ENCODE measurements at regions not wholly inside any gene's neighbourhood (a gene's known extent, or its start where the extent isn't known, plus 50 kb on each side); places are given as distances from the start of the nearest gene placed in this dataset.

- Mint-ChIP-seq H3K27ac (no peak overlapping the region), H3K4me3 (no peak overlapping the region), H3K9me3 (no peaks in the 10 kb centered on the region), H3K36me3 (ENCODE audit: low read depth) (no peaks in the 10 kb centered on the region), H3K27me3 (no peaks in the 10 kb centered on the region), H3K4me1 (no peaks in the 10 kb centered on the region)
- intact Hi-C loops (cut with micrococcal nuclease): no loop called here
- DNase-seq: no peak
These were observed 246.6 kb upstream of the BTBD3 start for GRCh38 chr20:11671015-11671511.

DNA sequence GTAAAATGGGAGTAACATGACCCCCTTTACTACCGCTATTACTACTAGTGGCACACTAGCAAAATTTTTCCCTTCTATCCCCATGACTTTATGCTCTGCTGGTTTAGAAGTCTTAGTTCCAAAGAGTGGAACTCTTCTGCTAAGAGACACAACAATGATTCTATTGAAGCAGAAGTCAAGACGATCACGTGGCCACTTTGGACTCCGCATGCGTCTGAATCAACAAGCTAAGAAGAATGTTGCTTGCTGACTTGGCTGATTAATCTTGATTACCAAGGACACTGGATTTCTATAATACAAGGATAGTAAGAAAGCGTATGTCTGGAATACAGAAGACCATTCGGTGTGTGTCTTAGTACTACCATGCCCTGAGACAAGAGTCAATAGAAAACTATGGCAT, 244.7 kb upstream of the BTBD3 start:
- intact Hi-C loops (cut with micrococcal nuclease): no loop called here
- H3K27me3 Mint-ChIP-seq: no peaks in the 10 kb centered on the region
- no peak overlapping the region for H3K4me3 Mint-ChIP-seq
- DNase-seq: no peak
- H3K4me1 Mint-ChIP-seq: no peaks in the 10 kb centered on the region
- no peak overlapping the region for H3K27ac Mint-ChIP-seq
- no peaks in the 10 kb centered on the region for H3K36me3 Mint-ChIP-seq (ENCODE audit: low read depth)
- H3K9me3 Mint-ChIP-seq: no peaks in the 10 kb centered on the region

DNA sequence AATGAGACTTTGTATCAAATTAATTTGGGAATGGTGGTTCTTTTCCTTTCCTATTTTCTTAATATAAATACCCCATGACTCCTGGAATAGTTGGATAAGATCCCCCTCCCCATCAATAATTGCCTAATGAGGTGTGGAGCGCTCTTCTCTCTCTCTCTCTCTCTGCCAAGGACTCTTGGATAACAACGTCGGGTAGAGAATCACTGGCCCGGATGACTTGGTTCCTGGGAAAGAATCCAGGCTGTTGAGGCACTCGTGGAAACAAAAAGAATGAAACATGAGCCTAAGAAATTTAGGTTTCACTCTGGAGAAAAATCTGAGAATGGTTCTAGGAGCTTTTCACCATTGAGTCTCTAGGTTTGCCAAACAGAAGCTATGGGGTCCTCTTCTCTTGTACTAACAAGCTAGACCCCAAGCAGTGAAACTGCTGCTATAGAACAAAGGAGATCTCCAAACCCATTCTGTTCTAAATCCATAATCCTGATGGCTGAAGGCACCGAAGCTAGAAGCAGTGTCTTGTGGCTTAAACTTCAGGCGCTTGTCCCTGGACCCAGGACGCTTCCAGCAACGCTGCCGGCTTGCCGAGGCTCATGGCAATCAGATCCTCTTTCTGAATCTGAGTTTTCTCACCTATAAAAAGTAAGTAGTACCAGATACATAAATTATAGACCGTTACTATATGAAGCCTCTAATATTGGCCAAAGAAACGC, 241.6 kb upstream of the BTBD3 start:
- no peak for DNase-seq
- Mint-ChIP-seq H3K27ac (no peak overlapping the region), H3K27me3 (no peaks in the 10 kb centered on the region), H3K9me3 (no peaks in the 10 kb centered on the region), H3K4me3 (no peak overlapping the region), H3K4me1 (no peaks in the 10 kb centered on the region), H3K36me3 (ENCODE audit: low read depth) (no peaks in the 10 kb centered on the region)
- intact Hi-C loops (cut with micrococcal nuclease): loop anchor here (5.0 kb wide), 1 partner anchor 1431 kb away; no protein-coding TSS in a partner anchor

DNA sequence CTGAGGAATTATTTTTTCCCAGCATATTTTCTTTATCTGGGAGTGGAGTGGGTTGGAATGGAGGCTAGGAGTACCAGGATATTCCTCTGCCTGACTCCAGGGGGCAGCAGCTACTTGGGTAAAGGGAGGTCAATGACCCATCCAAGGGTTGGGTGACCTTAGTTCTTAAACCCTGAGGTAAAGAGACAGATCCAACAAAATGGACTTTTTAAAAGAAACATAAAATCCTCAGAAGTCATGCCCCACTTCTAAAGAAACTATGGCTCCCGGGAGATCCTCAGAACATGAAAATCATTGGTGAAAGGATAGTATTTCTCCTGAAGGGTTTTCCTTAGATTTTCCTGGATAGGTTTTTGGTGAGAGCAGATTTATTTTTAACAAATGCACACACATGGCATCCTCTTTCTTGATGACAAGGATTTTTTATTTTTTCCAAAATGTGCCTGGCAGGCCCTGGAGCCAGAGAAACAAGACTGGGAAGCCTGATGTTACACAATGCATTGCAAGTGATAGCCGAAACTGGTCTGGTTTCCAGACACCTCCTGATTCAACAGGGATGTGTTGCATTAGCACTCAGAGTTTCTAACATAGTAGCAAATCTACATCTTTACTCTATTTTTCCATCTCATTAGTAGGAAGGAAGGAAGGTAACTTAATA, 240.9 kb upstream of the BTBD3 start:
- Mint-ChIP-seq H3K36me3 (ENCODE audit: low read depth) (no peaks in the 10 kb centered on the region), H3K4me1 (no peaks in the 10 kb centered on the region), H3K27me3 (no peaks in the 10 kb centered on the region), H3K27ac (no peak overlapping the region), H3K9me3 (no peaks in the 10 kb centered on the region), H3K4me3 (no peak overlapping the region)
- intact Hi-C loops (cut with micrococcal nuclease): loop anchor here (5.0 kb wide), 1 partner anchor 1431 kb away; no protein-coding TSS in a partner anchor
- peak; percentile 58 for DNase-seq

GRCh38 chr20:11677428-11677827, 240.3 kb upstream of the BTBD3 start:
- H3K9me3 Mint-ChIP-seq: no peaks in the 10 kb centered on the region
- intact Hi-C loops (cut with micrococcal nuclease): loop anchor here (5.0 kb wide), 1 partner anchor 1430 kb away; no protein-coding TSS in a partner anchor
- no peaks in the 10 kb centered on the region for H3K27me3 Mint-ChIP-seq
- no peak for DNase-seq
- H3K27ac Mint-ChIP-seq: no peak overlapping the region
- no peaks in the 10 kb centered on the region for H3K36me3 Mint-ChIP-seq (ENCODE audit: low read depth)
- no peak overlapping the region for H3K4me3 Mint-ChIP-seq
- H3K4me1 Mint-ChIP-seq: no peaks in the 10 kb centered on the region

DNA sequence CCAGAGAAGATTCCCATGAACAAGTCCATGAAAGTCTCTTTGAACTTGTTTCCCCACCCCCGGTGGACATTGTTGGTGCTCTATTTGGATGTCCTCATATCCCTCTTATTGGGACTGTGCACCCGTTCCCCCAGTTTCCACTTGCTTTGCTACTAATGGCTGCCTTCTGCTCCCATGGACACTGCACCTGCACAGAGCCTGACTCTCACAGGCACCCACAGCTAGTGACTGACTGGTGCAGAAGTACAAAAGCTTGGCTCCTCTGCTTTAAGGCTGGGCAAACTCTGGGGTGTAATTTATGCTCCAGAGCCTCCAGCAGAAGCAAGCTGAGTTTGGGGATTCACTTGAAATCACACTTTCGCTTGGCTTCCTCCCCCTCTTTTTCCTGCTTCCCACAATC, 239.9 kb upstream of the BTBD3 start:
- Mint-ChIP-seq H3K4me1 (no peaks in the 10 kb centered on the region), H3K27ac (no peak overlapping the region), H3K36me3 (ENCODE audit: low read depth) (no peaks in the 10 kb centered on the region), H3K9me3 (no peaks in the 10 kb centered on the region), H3K4me3 (no peak overlapping the region), H3K27me3 (no peaks in the 10 kb centered on the region)
- DNase-seq: no peak
- intact Hi-C loops (cut with micrococcal nuclease): loop anchor here (5.0 kb wide), 1 partner anchor 1429 kb away; no protein-coding TSS in a partner anchor

- no peak overlapping the region for H3K27ac Mint-ChIP-seq
- H3K27me3 Mint-ChIP-seq: peaks cover 2% of the 10 kb centered on the region
- no peaks in the 10 kb centered on the region for H3K9me3 Mint-ChIP-seq
- no peaks in the 10 kb centered on the region for H3K4me1 Mint-ChIP-seq
- no peaks in the 10 kb centered on the region for H3K36me3 Mint-ChIP-seq (ENCODE audit: low read depth)
- no peak for DNase-seq
- intact Hi-C loops (cut with micrococcal nuclease): no loop called here
- no peak overlapping the region for H3K4me3 Mint-ChIP-seq
These were observed 235.4 kb upstream of the BTBD3 start for GRCh38 chr20:11682285-11682684.

GRCh38 chr20:11686195-11686594, 231.5 kb upstream of the BTBD3 start:
- Mint-ChIP-seq H3K27ac (no peak overlapping the region), H3K4me1 (no peaks in the 10 kb centered on the region), H3K27me3 (peaks cover 3% of the 10 kb centered on the region), H3K9me3 (no peaks in the 10 kb centered on the region), H3K36me3 (ENCODE audit: low read depth) (no peaks in the 10 kb centered on the region), H3K4me3 (no peak overlapping the region)
- intact Hi-C loops (cut with micrococcal nuclease): no loop called here
- DNase-seq: no peak

DNA sequence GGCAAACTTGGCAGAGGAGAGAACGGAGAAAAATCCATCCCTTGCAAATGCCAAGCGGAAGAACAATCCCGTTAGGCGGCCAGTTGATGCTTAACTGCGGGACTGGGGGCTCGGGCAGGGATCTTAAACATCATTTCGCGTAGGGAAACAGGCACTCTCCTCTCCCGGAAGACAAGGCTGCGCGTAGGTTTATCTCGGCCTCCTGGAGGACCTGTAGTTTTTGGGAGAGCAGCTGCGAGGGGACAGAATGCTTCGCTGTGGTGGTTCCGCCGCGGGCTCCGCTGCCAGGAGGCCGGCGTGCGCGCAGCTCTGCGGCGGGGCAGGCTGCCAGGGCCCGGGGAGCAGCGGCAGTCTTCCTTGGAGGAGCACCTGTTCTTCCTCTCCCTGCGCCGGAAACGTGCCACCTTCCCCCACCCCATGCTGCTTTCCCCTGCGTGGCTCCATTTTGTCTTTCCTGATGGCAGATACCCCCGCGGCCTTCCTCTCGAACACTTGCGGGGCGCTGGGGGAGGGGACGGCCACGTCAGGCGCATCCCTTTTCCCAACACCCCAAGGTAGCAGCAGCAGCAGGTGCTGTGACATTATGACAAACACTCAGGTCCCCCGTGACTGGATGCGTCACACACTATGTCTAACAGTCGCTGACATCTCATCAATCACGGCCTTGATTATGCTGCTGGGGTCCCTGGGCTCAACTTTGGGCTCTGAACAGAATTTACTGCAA, 230.7 kb upstream of the BTBD3 start:
- Mint-ChIP-seq H3K27ac (no peak overlapping the region), H3K27me3 (peaks cover 3% of the 10 kb centered on the region), H3K4me3 (no peak overlapping the region), H3K4me1 (no peaks in the 10 kb centered on the region), H3K36me3 (ENCODE audit: low read depth) (no peaks in the 10 kb centered on the region), H3K9me3 (no peaks in the 10 kb centered on the region)
- DNase-seq: no peak
- intact Hi-C loops (cut with micrococcal nuclease): no loop called here

- no peak overlapping the region for H3K4me3 Mint-ChIP-seq
- H3K27ac Mint-ChIP-seq: no peak overlapping the region
- no peaks in the 10 kb centered on the region for H3K9me3 Mint-ChIP-seq
- H3K27me3 Mint-ChIP-seq: peaks cover 3% of the 10 kb centered on the region
- no peaks in the 10 kb centered on the region for H3K36me3 Mint-ChIP-seq (ENCODE audit: low read depth)
- intact Hi-C loops (cut with micrococcal nuclease): no loop called here
- DNase-seq: no peak
- no peaks in the 10 kb centered on the region for H3K4me1 Mint-ChIP-seq
These were observed 230.0 kb upstream of the BTBD3 start for GRCh38 chr20:11687546-11688292.

DNA sequence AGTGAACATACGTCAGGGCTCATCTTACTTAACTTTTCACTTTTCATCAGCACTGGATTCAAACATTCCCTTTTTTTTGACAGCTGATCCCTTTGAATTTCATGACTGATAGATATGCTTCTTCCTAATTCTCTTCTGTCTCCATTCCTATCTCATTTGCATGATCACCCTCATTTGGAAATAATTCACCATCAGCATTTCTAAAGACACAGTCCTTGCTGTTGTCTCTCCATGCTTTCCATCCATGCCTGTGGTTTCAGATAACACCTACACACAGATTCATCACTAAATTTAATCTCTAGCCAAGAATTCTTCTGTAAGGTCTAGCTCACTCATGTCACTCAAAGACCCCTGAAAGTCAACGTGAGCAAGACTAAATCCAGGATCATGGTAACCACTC, 228.4 kb upstream of the BTBD3 start:
- Mint-ChIP-seq H3K4me1 (no peaks in the 10 kb centered on the region), H3K27me3 (peaks cover 3% of the 10 kb centered on the region), H3K4me3 (no peak overlapping the region), H3K36me3 (ENCODE audit: low read depth) (no peaks in the 10 kb centered on the region), H3K9me3 (no peaks in the 10 kb centered on the region), H3K27ac (no peak overlapping the region)
- intact Hi-C loops (cut with micrococcal nuclease): no loop called here
- no peak for DNase-seq

DNA sequence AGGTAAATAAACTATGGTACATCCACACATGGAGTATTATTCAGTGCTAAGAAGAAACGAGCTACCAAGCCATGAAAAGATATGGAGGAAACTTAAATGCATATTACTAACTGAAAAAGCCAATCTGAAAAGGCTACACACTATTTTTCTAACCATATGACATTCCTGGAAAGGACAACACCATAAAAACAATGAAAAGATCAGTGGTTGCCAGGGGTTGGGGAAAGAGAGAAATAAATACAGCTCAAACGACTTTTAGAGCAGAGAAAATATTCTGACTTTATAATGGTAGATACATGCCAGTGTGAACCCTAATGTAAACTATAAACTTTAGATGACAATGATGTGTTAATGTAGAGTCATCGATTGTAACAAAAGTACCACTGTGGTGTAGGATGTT, 225.9 kb upstream of the BTBD3 start:
- no peaks in the 10 kb centered on the region for H3K9me3 Mint-ChIP-seq
- no peak overlapping the region for H3K27ac Mint-ChIP-seq
- H3K27me3 Mint-ChIP-seq: peaks cover 3% of the 10 kb centered on the region
- no peak for DNase-seq
- no peak overlapping the region for H3K4me3 Mint-ChIP-seq
- intact Hi-C loops (cut with micrococcal nuclease): no loop called here
- no peaks in the 10 kb centered on the region for H3K4me1 Mint-ChIP-seq
- H3K36me3 Mint-ChIP-seq (ENCODE audit: low read depth): no peaks in the 10 kb centered on the region

- Mint-ChIP-seq H3K27me3 (no peaks in the 10 kb centered on the region), H3K4me1 (no peaks in the 10 kb centered on the region), H3K9me3 (no peaks in the 10 kb centered on the region), H3K36me3 (ENCODE audit: low read depth) (no peaks in the 10 kb centered on the region), H3K27ac (no peak overlapping the region), H3K4me3 (no peak overlapping the region)
- DNase-seq: no peak
- intact Hi-C loops (cut with micrococcal nuclease): no loop called here
These were observed 225.1 kb upstream of the BTBD3 start for GRCh38 chr20:11692567-11692966.
